ENCODE measurements at regions not wholly inside any gene's neighbourhood (a gene's known extent, or its start where the extent isn't known, plus 50 kb on each side); places are given as distances from the start of the nearest gene placed in this dataset.
"Not testable (repeated sequence)": the region's sequence is repeated elsewhere in the genome, so short reads cannot be mapped to it uniquely, and the experiment has no call there.

GRCh38 chr1:215400741-215401140, 166.4 kb upstream of the KCTD3 start:
- no peaks in the 10 kb centered on the region for H3K27me3 ChIP-seq (ENCODE audit: insufficient read depth, low read length)
- no peak overlapping the region for H2AFZ ChIP-seq (ENCODE audit: low read length, unreplicated experiment)
- H3K27ac ChIP-seq (ENCODE audit: low read depth, low read length) = no peak overlapping the region
- H3K4me3 ChIP-seq (ENCODE audit: low read depth, low read length) = no peak overlapping the region
- H3K36me3 ChIP-seq (ENCODE audit: insufficient read depth, low read length) = no peaks in the 10 kb centered on the region
- no peaks in the 10 kb centered on the region for H3K4me1 ChIP-seq (ENCODE audit: control insufficient read depth, insufficient read depth, low read length, unreplicated experiment)
- H3K79me2 ChIP-seq (ENCODE audit: control insufficient read depth, insufficient read depth, low read length, unreplicated experiment) = no peaks in the 10 kb centered on the region

- Histone ChIP-seq H3K79me2 (ENCODE audit: control insufficient read depth, insufficient read depth, low read length, unreplicated experiment) (no peaks in the 10 kb centered on the region), H3K27me3 (ENCODE audit: insufficient read depth, low read length) (no peaks in the 10 kb centered on the region), H3K4me1 (ENCODE audit: control insufficient read depth, insufficient read depth, low read length, unreplicated experiment) (no peaks in the 10 kb centered on the region), H3K27ac (ENCODE audit: low read depth, low read length) (no peak overlapping the region), H3K36me3 (ENCODE audit: insufficient read depth, low read length) (no peaks in the 10 kb centered on the region), H2AFZ (ENCODE audit: low read length, unreplicated experiment) (no peak overlapping the region), H3K4me3 (ENCODE audit: low read depth, low read length) (no peak overlapping the region)
These were observed 165.0 kb upstream of the KCTD3 start for GRCh38 chr1:215402147-215402546.

DNA sequence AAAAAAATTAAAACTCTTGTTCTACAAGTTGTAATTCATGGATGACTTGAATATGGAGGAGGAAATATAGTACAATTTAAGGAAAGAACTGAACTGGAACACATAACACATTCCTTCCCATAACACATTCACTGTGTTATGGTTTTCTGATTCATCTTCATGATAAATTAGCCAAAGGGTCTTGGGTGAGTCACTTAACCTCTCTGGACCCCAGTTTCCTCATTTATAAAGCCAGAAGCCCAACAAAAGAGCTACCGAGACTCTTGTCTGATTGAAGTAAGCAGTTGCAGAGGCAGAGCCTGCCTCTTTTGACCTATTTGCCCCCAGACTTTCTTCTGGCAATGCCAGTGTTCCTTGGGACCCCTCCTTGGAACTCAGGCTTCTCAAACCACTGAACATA, 161.9 kb upstream of the KCTD3 start:
- no peaks in the 10 kb centered on the region for H3K27me3 ChIP-seq (ENCODE audit: insufficient read depth, low read length)
- H3K36me3 ChIP-seq (ENCODE audit: insufficient read depth, low read length) = no peaks in the 10 kb centered on the region
- H2AFZ ChIP-seq (ENCODE audit: low read length, unreplicated experiment) = no peak overlapping the region
- no peaks in the 10 kb centered on the region for H3K79me2 ChIP-seq (ENCODE audit: control insufficient read depth, insufficient read depth, low read length, unreplicated experiment)
- no peak overlapping the region for H3K27ac ChIP-seq (ENCODE audit: low read depth, low read length)
- no peak overlapping the region for H3K4me3 ChIP-seq (ENCODE audit: low read depth, low read length)
- H3K4me1 ChIP-seq (ENCODE audit: control insufficient read depth, insufficient read depth, low read length, unreplicated experiment) = no peaks in the 10 kb centered on the region

GRCh38 chr1:215406927-215407326, 160.2 kb upstream of the KCTD3 start:
- Histone ChIP-seq H3K4me1 (ENCODE audit: control insufficient read depth, insufficient read depth, low read length, unreplicated experiment) (no peaks in the 10 kb centered on the region), H3K4me3 (ENCODE audit: low read depth, low read length) (no peak overlapping the region), H3K36me3 (ENCODE audit: insufficient read depth, low read length) (no peaks in the 10 kb centered on the region), H3K79me2 (ENCODE audit: control insufficient read depth, insufficient read depth, low read length, unreplicated experiment) (no peaks in the 10 kb centered on the region), H3K27ac (ENCODE audit: low read depth, low read length) (no peak overlapping the region), H3K27me3 (ENCODE audit: insufficient read depth, low read length) (no peaks in the 10 kb centered on the region), H2AFZ (ENCODE audit: low read length, unreplicated experiment) (no peak overlapping the region)

GRCh38 chr1:215407575-215407974, 159.5 kb upstream of the KCTD3 start:
- no peak overlapping the region for H3K27ac ChIP-seq (ENCODE audit: low read depth, low read length)
- no peaks in the 10 kb centered on the region for H3K36me3 ChIP-seq (ENCODE audit: insufficient read depth, low read length)
- H3K4me1 ChIP-seq (ENCODE audit: control insufficient read depth, insufficient read depth, low read length, unreplicated experiment) = no peaks in the 10 kb centered on the region
- H3K4me3 ChIP-seq (ENCODE audit: low read depth, low read length) = no peak overlapping the region
- no peaks in the 10 kb centered on the region for H3K27me3 ChIP-seq (ENCODE audit: insufficient read depth, low read length)
- H3K79me2 ChIP-seq (ENCODE audit: control insufficient read depth, insufficient read depth, low read length, unreplicated experiment) = no peaks in the 10 kb centered on the region
- H2AFZ ChIP-seq (ENCODE audit: low read length, unreplicated experiment) = no peak overlapping the region

GRCh38 chr1:215409546-215409945, 157.6 kb upstream of the KCTD3 start:
- not testable (repeated sequence) for H3K36me3 ChIP-seq (ENCODE audit: insufficient read depth, low read length); H3K79me2 ChIP-seq (ENCODE audit: control insufficient read depth, insufficient read depth, low read length, unreplicated experiment); H3K4me3 ChIP-seq (ENCODE audit: low read depth, low read length); H3K27ac ChIP-seq (ENCODE audit: low read depth, low read length); H3K4me1 ChIP-seq (ENCODE audit: control insufficient read depth, insufficient read depth, low read length, unreplicated experiment); H3K27me3 ChIP-seq (ENCODE audit: insufficient read depth, low read length); H2AFZ ChIP-seq (ENCODE audit: low read length, unreplicated experiment)

GRCh38 chr1:215415521-215415920, 151.6 kb upstream of the KCTD3 start:
- not testable (repeated sequence) for H3K4me3 ChIP-seq (ENCODE audit: low read depth, low read length); H3K4me1 ChIP-seq (ENCODE audit: control insufficient read depth, insufficient read depth, low read length, unreplicated experiment); H3K79me2 ChIP-seq (ENCODE audit: control insufficient read depth, insufficient read depth, low read length, unreplicated experiment); H2AFZ ChIP-seq (ENCODE audit: low read length, unreplicated experiment); H3K36me3 ChIP-seq (ENCODE audit: insufficient read depth, low read length); H3K27me3 ChIP-seq (ENCODE audit: insufficient read depth, low read length); H3K27ac ChIP-seq (ENCODE audit: low read depth, low read length)

GRCh38 chr1:215416497-215416896, 150.6 kb upstream of the KCTD3 start:
- H3K79me2 ChIP-seq (ENCODE audit: control insufficient read depth, insufficient read depth, low read length, unreplicated experiment) = no peaks in the 10 kb centered on the region
- no peak overlapping the region for H3K4me3 ChIP-seq (ENCODE audit: low read depth, low read length)
- peaks cover 10% of the 10 kb centered on the region for H3K4me1 ChIP-seq (ENCODE audit: control insufficient read depth, insufficient read depth, low read length, unreplicated experiment)
- no peaks in the 10 kb centered on the region for H3K27me3 ChIP-seq (ENCODE audit: insufficient read depth, low read length)
- no peak overlapping the region for H3K27ac ChIP-seq (ENCODE audit: low read depth, low read length)
- H2AFZ ChIP-seq (ENCODE audit: low read length, unreplicated experiment) = no peak overlapping the region
- no peaks in the 10 kb centered on the region for H3K36me3 ChIP-seq (ENCODE audit: insufficient read depth, low read length)

DNA sequence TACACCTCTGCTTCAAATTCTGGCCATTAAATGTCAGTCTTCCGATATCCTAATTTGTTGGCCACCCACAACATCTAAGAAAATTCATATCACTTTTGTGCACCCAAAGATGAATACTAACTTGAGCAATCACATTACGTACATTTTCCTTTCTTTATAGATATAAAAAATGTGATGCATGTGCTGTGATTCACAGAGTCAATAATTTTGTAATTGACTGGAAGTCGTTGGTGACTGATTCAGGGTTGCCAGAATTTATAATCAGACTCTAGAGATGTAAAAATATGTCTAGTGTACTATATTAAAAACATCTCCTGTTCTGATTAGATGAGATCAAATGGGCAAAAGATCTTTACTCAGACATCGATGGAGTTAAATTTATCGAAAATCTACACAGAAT, 150.0 kb upstream of the KCTD3 start:
- Histone ChIP-seq H3K27ac (ENCODE audit: low read depth, low read length) (peak overlapping the region; percentile 41), H3K4me1 (ENCODE audit: control insufficient read depth, insufficient read depth, low read length, unreplicated experiment) (peaks cover 10% of the 10 kb centered on the region), H3K36me3 (ENCODE audit: insufficient read depth, low read length) (no peaks in the 10 kb centered on the region), H2AFZ (ENCODE audit: low read length, unreplicated experiment) (no peak overlapping the region), H3K79me2 (ENCODE audit: control insufficient read depth, insufficient read depth, low read length, unreplicated experiment) (no peaks in the 10 kb centered on the region), H3K27me3 (ENCODE audit: insufficient read depth, low read length) (no peaks in the 10 kb centered on the region), H3K4me3 (ENCODE audit: low read depth, low read length) (no peak overlapping the region)

- H3K4me1 ChIP-seq (ENCODE audit: control insufficient read depth, insufficient read depth, low read length, unreplicated experiment) = peaks cover 10% of the 10 kb centered on the region
- no peaks in the 10 kb centered on the region for H3K79me2 ChIP-seq (ENCODE audit: control insufficient read depth, insufficient read depth, low read length, unreplicated experiment)
- no peak overlapping the region for H3K4me3 ChIP-seq (ENCODE audit: low read depth, low read length)
- H3K36me3 ChIP-seq (ENCODE audit: insufficient read depth, low read length) = no peaks in the 10 kb centered on the region
- no peaks in the 10 kb centered on the region for H3K27me3 ChIP-seq (ENCODE audit: insufficient read depth, low read length)
- no peak overlapping the region for H3K27ac ChIP-seq (ENCODE audit: low read depth, low read length)
- peak overlapping the region; percentile 52 for H2AFZ ChIP-seq (ENCODE audit: low read length, unreplicated experiment)
These were observed 148.1 kb upstream of the KCTD3 start for GRCh38 chr1:215418876-215419447.

- Histone ChIP-seq H3K36me3 (ENCODE audit: insufficient read depth, low read length) (no peaks in the 10 kb centered on the region), H2AFZ (ENCODE audit: low read length, unreplicated experiment) (no peak overlapping the region), H3K27ac (ENCODE audit: low read depth, low read length) (no peak overlapping the region), H3K79me2 (ENCODE audit: control insufficient read depth, insufficient read depth, low read length, unreplicated experiment) (no peaks in the 10 kb centered on the region), H3K27me3 (ENCODE audit: insufficient read depth, low read length) (no peaks in the 10 kb centered on the region), H3K4me3 (ENCODE audit: low read depth, low read length) (no peak overlapping the region), H3K4me1 (ENCODE audit: control insufficient read depth, insufficient read depth, low read length, unreplicated experiment) (peaks cover 9% of the 10 kb centered on the region)
These were observed 145.4 kb upstream of the KCTD3 start for GRCh38 chr1:215421744-215422143.

Measured in ACC112 (cell line).